ENCODE measurements at regions not wholly inside any gene's neighbourhood (a gene's known extent, or its start where the extent isn't known, plus 50 kb on each side); places are given as distances from the start of the nearest gene placed in this dataset.

GRCh38 chr16:5482256-5482655 lies 384.7 kb upstream of the EEF2KMT start:
- ATAC-seq (no peak), DNase-seq (no peak), FAIRE-seq (no peak)
- intact Hi-C loops (cut with DNase I) = no loop called here
- WGBS, 2 donors = 17 to 26% methylated on average over 5 of the region's 5 CpGs
- Histone ChIP-seq H3K27me3 (no peaks in the 10 kb centered on the region), H3K4me1 (no peaks in the 10 kb centered on the region), H3K9me3 (no peaks in the 10 kb centered on the region), H3K36me3 (no peaks in the 10 kb centered on the region), H3K4me3 (no peak overlapping the region), H3K27ac (no peak overlapping the region)
- no peak for TF ChIP-seq CTCF (IDR thresholded peaks at IDR 0.05)

GRCh38 chr16:5480431-5481195 lies 383.0 kb upstream of the EEF2KMT start:
- WGBS, 2 donors = 39 to 51% methylated on average over 7 of the region's 7 CpGs
- H3K27me3 ChIP-seq = no peaks in the 10 kb centered on the region

GRCh38 chr16:5479926-5480325 lies 382.3 kb upstream of the EEF2KMT start:
- FAIRE-seq = no peak
- Histone ChIP-seq H3K9me3 (no peaks in the 10 kb centered on the region), H3K4me1 (no peaks in the 10 kb centered on the region), H3K36me3 (no peaks in the 10 kb centered on the region), H3K27ac (no peak overlapping the region), H3K4me3 (no peak overlapping the region), H3K27me3 (no peaks in the 10 kb centered on the region)
- intact Hi-C loops (cut with DNase I) = no loop called here
- no peak for DNase-seq
- WGBS, 2 donors = 6 to 12% methylated on average over 3 of the region's 3 CpGs
- no peak for TF ChIP-seq CTCF (IDR thresholded peaks at IDR 0.05)
- ATAC-seq = no peak

More at GRCh38 chr16:5480431-5481195, 383.0 kb upstream of the EEF2KMT start:
- FAIRE-seq (no peak), ATAC-seq (no peak), DNase-seq (no peak)
- intact Hi-C loops (cut with DNase I) = no loop called here
- Histone ChIP-seq H3K4me1 (no peaks in the 10 kb centered on the region), H3K36me3 (no peaks in the 10 kb centered on the region), H3K9me3 (no peaks in the 10 kb centered on the region), H3K4me3 (no peak overlapping the region), H3K27ac (no peak overlapping the region)
- TF ChIP-seq CTCF (IDR thresholded peaks at IDR 0.05) = no peak

- Histone ChIP-seq H3K27ac (no peak overlapping the region), H3K4me3 (no peak overlapping the region), H3K4me1 (no peaks in the 10 kb centered on the region), H3K9me3 (no peaks in the 10 kb centered on the region), H3K27me3 (no peaks in the 10 kb centered on the region), H3K36me3 (no peaks in the 10 kb centered on the region)
- DNase-seq (no peak), ATAC-seq (no peak), FAIRE-seq (no peak)
- TF ChIP-seq CTCF (IDR thresholded peaks at IDR 0.05) = no peak
- intact Hi-C loops (cut with DNase I) = no loop called here
- WGBS, 2 donors = 41 to 53% methylated on average over 7 of the region's 7 CpGs
These were observed 380.4 kb upstream of the EEF2KMT start for GRCh38 chr16:5478036-5478435.

GRCh38 chr16:5477251-5477650 lies 379.7 kb upstream of the EEF2KMT start:
- TF ChIP-seq CTCF (IDR thresholded peaks at IDR 0.05) = no peak
- Histone ChIP-seq H3K4me1 (no peaks in the 10 kb centered on the region), H3K27ac (no peak overlapping the region), H3K4me3 (no peak overlapping the region), H3K36me3 (no peaks in the 10 kb centered on the region), H3K27me3 (no peaks in the 10 kb centered on the region), H3K9me3 (no peaks in the 10 kb centered on the region)
- intact Hi-C loops (cut with DNase I) = no loop called here
- FAIRE-seq (no peak), DNase-seq (no peak), ATAC-seq (no peak)
- WGBS, 2 donors = 49 to 58% methylated on average over 6 of the region's 6 CpGs
